Activated T-helper 17 cell treated with anti-CD3 and anti-CD28 coated beads, Interleukin-2, amount 50 U/mL, for 72 hours (primary cell): ENCODE measurements at regions not wholly inside any gene's neighbourhood (a gene's known extent, or its start where the extent isn't known, plus 50 kb on each side); places are given as distances from the start of the nearest gene placed in this dataset.
A peak's percentile ranks its signal among the peaks of the same experiment; 100 is the strongest.

ENCODE experiments used
- ATAC-seq: fragments of 150-1000 bp; cut with Tn5 transposase; replicated peaks from 2 replicates; pipeline ENCODE4 v1.10.0; 2021; ENCODE audit warnings: mild to moderate bottlenecking, moderate library complexity
- H3K27ac Mint-ChIP-seq: one replicate; pipeline ENCODE4 v1.8.0; 2022; ENCODE audit warnings: mixed read lengths
- H3K27me3 Mint-ChIP-seq: one replicate; pipeline ENCODE4 v1.8.0; 2022; ENCODE audit warnings: mixed read lengths
- H3K36me3 Mint-ChIP-seq: one replicate; pipeline ENCODE4 v1.8.0; 2022; ENCODE audit warnings: low read depth, mild to moderate bottlenecking, mixed read lengths
- H3K4me1 Mint-ChIP-seq: one replicate; pipeline ENCODE4 v1.8.0; 2022; ENCODE audit warnings: mixed read lengths
- H3K4me3 Mint-ChIP-seq: one replicate; pipeline ENCODE4 v1.8.0; 2022; ENCODE audit warnings: mild to moderate bottlenecking, mixed read lengths
- H3K9me3 Mint-ChIP-seq: one replicate; pipeline ENCODE4 v1.8.0; 2022; ENCODE audit warnings: mixed read lengths

GRCh38 chr4:80145739-80146138 is 51.6 kb upstream of the PRDM8 start:
- Mint-ChIP-seq H3K27ac (no peak overlapping the region), H3K4me1 (peaks cover 28% of the 10 kb centered on the region), H3K27me3 (no peaks in the 10 kb centered on the region), H3K4me3 (no peak overlapping the region), H3K36me3 (no peaks in the 10 kb centered on the region), H3K9me3 (peaks cover 3% of the 10 kb centered on the region)
- ATAC-seq: no peak

DNA sequence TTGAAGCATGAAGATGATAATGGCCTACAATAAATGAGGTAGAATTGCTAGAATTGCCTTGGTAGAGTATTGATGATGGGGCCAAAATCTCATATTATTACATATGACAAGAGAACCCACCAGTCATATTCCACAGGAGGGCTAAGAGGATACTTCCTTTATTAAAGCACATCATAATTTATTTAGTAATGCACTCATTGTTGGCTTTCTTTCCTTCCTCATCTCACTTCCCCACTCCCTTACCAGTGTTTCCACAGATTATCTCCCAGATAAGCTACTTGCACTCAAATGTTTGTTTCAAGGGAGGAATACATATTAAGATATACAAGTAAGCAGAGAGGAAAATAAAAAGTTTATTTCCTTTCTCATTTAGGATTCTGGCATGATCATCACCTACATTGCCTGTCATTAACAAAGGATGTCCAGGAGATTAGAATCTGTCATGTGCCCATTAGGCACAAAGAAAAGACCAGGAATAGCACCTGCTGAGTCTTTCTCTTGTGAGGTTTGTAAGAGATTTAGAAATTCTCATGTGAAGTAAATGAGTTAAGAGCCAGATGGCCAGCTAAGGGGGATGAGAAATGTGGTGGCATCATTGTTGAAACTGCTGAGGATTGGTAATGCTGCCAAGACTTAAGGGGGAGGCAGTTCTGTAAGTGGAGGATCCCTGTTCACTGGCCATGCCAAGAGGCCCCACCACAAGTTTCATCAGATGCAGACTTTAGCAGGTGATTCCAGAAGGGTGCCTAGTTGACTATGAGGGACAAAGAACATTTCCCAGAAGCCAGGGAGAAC is 52.4 kb upstream of the PRDM8 start:
- no peaks in the 10 kb centered on the region for H3K36me3 Mint-ChIP-seq
- no peaks in the 10 kb centered on the region for H3K27me3 Mint-ChIP-seq
- ATAC-seq: no peak
- peaks cover 32% of the 10 kb centered on the region for H3K4me1 Mint-ChIP-seq
- H3K27ac Mint-ChIP-seq: no peak overlapping the region
- peaks cover 3% of the 10 kb centered on the region for H3K9me3 Mint-ChIP-seq
- H3K4me3 Mint-ChIP-seq: no peak overlapping the region

- no peak overlapping the region for H3K4me3 Mint-ChIP-seq
- peaks cover 3% of the 10 kb centered on the region for H3K9me3 Mint-ChIP-seq
- no peaks in the 10 kb centered on the region for H3K27me3 Mint-ChIP-seq
- H3K4me1 Mint-ChIP-seq: peaks cover 46% of the 10 kb centered on the region
- ATAC-seq: no peak
- peak overlapping the region; percentile 39 for H3K27ac Mint-ChIP-seq
- no peaks in the 10 kb centered on the region for H3K36me3 Mint-ChIP-seq
Measured at GRCh38 chr4:80143307-80143679, 54.0 kb upstream of the PRDM8 start.

GRCh38 chr4:80142394-80143306 is 54.7 kb upstream of the PRDM8 start:
- Mint-ChIP-seq H3K9me3 (peaks cover 3% of the 10 kb centered on the region), H3K27me3 (no peaks in the 10 kb centered on the region), H3K4me1 (peaks cover 51% of the 10 kb centered on the region), H3K4me3 (peak overlapping the region; percentile 19), H3K27ac (peak overlapping the region; percentile 56), H3K36me3 (no peaks in the 10 kb centered on the region)
- peak; percentile 11 for ATAC-seq

- Mint-ChIP-seq H3K36me3 (no peaks in the 10 kb centered on the region), H3K4me1 (peaks cover 54% of the 10 kb centered on the region), H3K27ac (peak overlapping the region; percentile 47), H3K27me3 (no peaks in the 10 kb centered on the region), H3K4me3 (no peak overlapping the region), H3K9me3 (peaks cover 3% of the 10 kb centered on the region)
- peak; percentile 54 for ATAC-seq
Measured at GRCh38 chr4:80141543-80141942, 55.8 kb upstream of the PRDM8 start.

- peaks cover 3% of the 10 kb centered on the region for H3K9me3 Mint-ChIP-seq
- no peak overlapping the region for H3K4me3 Mint-ChIP-seq
- ATAC-seq: no peak
- no peaks in the 10 kb centered on the region for H3K36me3 Mint-ChIP-seq
- peaks cover 53% of the 10 kb centered on the region for H3K4me1 Mint-ChIP-seq
- no peaks in the 10 kb centered on the region for H3K27me3 Mint-ChIP-seq
- peak overlapping the region; percentile 83 for H3K27ac Mint-ChIP-seq
Measured at GRCh38 chr4:80140194-80140593, 57.1 kb upstream of the PRDM8 start.

DNA sequence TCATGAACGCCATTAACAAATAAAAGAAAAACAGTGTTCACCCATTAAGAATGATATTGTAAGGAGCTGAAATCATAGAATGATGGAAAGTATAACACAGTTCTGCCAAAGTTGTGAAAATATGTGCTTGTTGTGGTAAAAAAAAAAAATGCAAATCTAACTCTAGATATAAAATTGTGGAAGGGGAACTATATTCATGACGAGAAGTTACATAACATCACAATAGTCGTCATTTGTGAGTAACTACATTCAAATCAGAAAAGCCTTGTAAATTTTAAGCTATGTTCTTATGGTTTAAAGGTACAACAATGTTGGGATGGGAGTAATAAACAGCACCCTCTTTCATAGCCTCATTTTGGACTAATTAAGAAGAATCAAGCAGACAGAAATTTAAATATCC is 57.6 kb upstream of the PRDM8 start:
- no peak for ATAC-seq
- Mint-ChIP-seq H3K4me1 (peaks cover 48% of the 10 kb centered on the region), H3K27ac (peak overlapping the region; percentile 83), H3K4me3 (peak overlapping the region; percentile 51), H3K27me3 (no peaks in the 10 kb centered on the region), H3K9me3 (peaks cover 3% of the 10 kb centered on the region), H3K36me3 (no peaks in the 10 kb centered on the region)

DNA sequence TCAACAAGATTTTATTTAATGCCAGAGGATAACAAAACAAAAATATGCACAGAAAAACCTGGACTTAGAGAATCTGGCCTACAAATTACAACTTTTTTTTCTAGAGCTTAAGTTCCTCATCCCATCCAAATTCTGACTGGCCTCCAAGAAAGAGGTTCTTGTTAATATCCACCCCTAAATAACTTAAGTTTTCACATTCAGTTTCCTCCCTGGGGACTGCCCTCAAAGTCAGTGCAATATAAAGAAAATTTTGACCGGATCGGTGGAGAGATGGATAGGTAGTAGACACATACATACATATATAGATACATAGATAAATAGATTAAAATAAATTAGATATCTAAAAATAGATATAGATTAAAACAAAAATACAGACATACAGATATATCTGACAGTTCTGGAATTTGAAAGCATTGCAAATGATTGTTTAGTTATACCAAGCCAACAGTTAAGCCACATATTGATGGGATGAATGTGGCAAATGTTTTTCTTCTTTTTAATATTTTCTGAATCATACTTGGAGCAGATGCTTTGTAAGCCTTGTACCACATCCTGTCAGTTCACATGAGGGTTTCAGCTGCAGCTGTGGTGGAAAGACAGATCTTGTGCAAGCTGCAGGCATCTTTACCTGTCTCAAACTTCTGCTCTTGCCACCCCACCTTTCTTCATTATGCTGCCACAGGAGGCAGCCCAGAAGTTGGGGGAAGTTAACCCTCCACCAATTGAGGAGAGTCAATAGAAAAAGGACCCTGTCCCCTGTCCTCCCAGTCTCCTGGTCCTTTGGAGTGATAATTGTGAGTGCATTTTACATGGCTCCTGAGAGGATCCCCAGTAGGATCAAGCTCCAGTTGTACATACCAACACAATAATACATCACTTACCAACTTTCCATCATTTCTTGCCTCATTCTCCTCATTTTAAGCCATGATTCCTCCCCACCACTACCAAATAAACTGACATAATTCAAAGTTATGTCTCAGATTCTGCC is 58.5 kb upstream of the PRDM8 start:
- H3K27me3 Mint-ChIP-seq: no peaks in the 10 kb centered on the region
- peak overlapping the region; percentile 51 for H3K4me3 Mint-ChIP-seq
- peak; percentile 92 for ATAC-seq
- H3K9me3 Mint-ChIP-seq: no peaks in the 10 kb centered on the region
- H3K4me1 Mint-ChIP-seq: peaks cover 45% of the 10 kb centered on the region
- no peaks in the 10 kb centered on the region for H3K36me3 Mint-ChIP-seq
- H3K27ac Mint-ChIP-seq: peak overlapping the region; percentile 83

GRCh38 chr4:80137631-80138030 is 59.7 kb upstream of the PRDM8 start:
- no peaks in the 10 kb centered on the region for H3K36me3 Mint-ChIP-seq
- no peak for ATAC-seq
- H3K27ac Mint-ChIP-seq: peak overlapping the region; percentile 83
- H3K4me1 Mint-ChIP-seq: peaks cover 37% of the 10 kb centered on the region
- no peaks in the 10 kb centered on the region for H3K27me3 Mint-ChIP-seq
- H3K9me3 Mint-ChIP-seq: no peaks in the 10 kb centered on the region
- H3K4me3 Mint-ChIP-seq: peak overlapping the region; percentile 51

GRCh38 chr4:80136270-80136669 is 61.0 kb upstream of the PRDM8 start:
- Mint-ChIP-seq H3K4me1 (peaks cover 30% of the 10 kb centered on the region), H3K27me3 (no peaks in the 10 kb centered on the region), H3K4me3 (no peak overlapping the region), H3K27ac (no peak overlapping the region), H3K36me3 (no peaks in the 10 kb centered on the region), H3K9me3 (no peaks in the 10 kb centered on the region)
- ATAC-seq: no peak

GRCh38 chr4:80135702-80136058 is 61.6 kb upstream of the PRDM8 start:
- Mint-ChIP-seq H3K36me3 (no peaks in the 10 kb centered on the region), H3K9me3 (no peaks in the 10 kb centered on the region), H3K4me1 (peaks cover 26% of the 10 kb centered on the region), H3K4me3 (no peak overlapping the region), H3K27me3 (no peaks in the 10 kb centered on the region), H3K27ac (no peak overlapping the region)
- ATAC-seq: no peak

DNA sequence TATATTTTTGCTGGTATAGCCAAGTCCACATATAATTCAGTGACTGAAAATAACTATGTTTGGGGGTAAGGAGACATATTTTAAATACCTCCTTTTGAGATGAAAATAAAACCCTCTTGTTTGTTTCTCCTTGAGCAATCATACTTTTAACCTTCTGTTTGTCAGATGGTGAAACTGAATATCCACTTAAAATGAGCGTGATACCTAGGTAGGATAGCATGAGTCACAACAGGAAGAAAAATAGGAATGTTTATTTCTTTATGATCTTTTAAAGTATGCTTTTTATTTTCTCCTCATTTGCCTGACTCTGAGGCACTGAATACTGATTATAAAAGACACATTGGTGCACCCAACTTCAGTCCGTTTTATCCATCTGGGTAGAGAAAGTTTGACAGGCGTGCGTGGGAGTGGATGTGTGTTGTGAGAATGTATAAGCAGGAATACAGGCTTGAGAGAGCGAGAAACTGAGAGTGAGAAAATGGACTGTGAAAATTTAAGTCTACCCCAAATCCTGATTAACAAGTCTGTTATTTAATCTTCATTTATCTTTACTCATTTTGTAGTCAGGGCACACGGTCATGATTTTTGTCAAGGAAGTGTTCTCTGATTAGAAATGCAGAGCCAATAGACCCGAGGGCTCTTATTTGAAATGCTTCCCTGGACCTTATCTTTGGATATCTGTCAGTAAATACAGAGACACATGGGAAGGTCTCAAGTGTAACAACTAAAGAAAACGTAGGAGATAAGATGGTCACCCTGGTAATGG is 62.1 kb upstream of the ANTXR2 start:
- H3K4me1 Mint-ChIP-seq: peaks cover 23% of the 10 kb centered on the region
- H3K27ac Mint-ChIP-seq: no peak overlapping the region
- no peaks in the 10 kb centered on the region for H3K9me3 Mint-ChIP-seq
- no peak for ATAC-seq
- no peaks in the 10 kb centered on the region for H3K36me3 Mint-ChIP-seq
- H3K4me3 Mint-ChIP-seq: no peak overlapping the region
- no peaks in the 10 kb centered on the region for H3K27me3 Mint-ChIP-seq

DNA sequence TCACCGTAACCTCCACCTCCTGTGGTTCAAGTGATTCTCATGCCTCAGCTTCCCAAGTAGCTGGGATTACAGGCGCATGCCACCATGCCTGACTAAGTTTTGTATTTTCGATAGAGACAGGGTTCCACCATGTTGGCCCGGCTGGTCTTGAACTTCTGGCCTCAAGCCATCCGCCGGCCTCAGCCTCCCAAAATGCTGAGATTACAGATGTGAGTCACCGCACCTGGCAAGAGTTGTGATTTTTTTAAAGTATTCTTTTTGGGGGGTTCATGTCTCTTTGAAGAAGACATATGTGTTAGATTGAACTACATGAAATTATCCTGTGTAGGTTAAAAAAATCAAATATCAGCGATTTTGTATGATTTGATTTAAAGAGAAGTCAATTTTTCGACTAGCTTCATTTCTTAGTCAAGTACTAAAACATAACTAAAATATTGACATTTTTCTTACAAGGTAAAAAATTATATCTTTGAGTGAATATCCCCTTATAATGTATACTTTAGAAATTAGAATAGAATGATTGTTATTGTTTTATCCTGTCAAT is 60.3 kb upstream of the ANTXR2 start:
- H3K4me1 Mint-ChIP-seq: peaks cover 20% of the 10 kb centered on the region
- no peak for ATAC-seq
- no peak overlapping the region for H3K4me3 Mint-ChIP-seq
- H3K27ac Mint-ChIP-seq: no peak overlapping the region
- H3K36me3 Mint-ChIP-seq: no peaks in the 10 kb centered on the region
- H3K9me3 Mint-ChIP-seq: no peaks in the 10 kb centered on the region
- no peaks in the 10 kb centered on the region for H3K27me3 Mint-ChIP-seq
